Psoas muscle (tissue), 7 donors: ENCODE measurements at regions not wholly inside any gene's neighbourhood (a gene's known extent, or its start where the extent isn't known, plus 50 kb on each side); places are given as distances from the start of the nearest gene placed in this dataset.

Experiments used
- ATAC-seq, 4 donors: fragments of 200-7000 bp; cut with Tn5 transposase; one replicate each; pipeline ENCODE4 v1.9.1; 2020; ENCODE audit warnings: moderate library complexity in 3 of 4, mild to moderate bottlenecking in 2 of 4
- DNase-seq, 2 donors: peaks; one replicate each; pipeline ENCODE4 v3.0.0-alpha.2; 2020
- H3K27ac ChIP-seq: fragments of 200-600 bp; one replicate; pipeline ENCODE4 v1.8.0; 2022
- H3K27me3 ChIP-seq, 3 donors: fragments of 200-600 bp in 1 of 3; one replicate each; pipeline versions ENCODE4 v1.6.1 to v1.8.0; 2013 to 2022; ENCODE audit warnings: low read length in 2 of 3, mild to moderate bottlenecking in 2 of 3, moderate library complexity in 1 of 3; ENCODE audit not compliant: insufficient read depth in 3 of 3
- H3K36me3 ChIP-seq, 2 donors: fragments of 200-600 bp in 1 of 2; one replicate each; pipeline versions ENCODE4 v1.6.1 to v1.8.0; 2013 to 2022; ENCODE audit warnings: low read depth in 1 of 2, mild to moderate bottlenecking in 1 of 2, moderate library complexity in 1 of 2; ENCODE audit not compliant: insufficient read depth in 1 of 2
- H3K4me1 ChIP-seq: fragments of 200-600 bp; one replicate; pipeline ENCODE4 v1.8.0; 2022
- H3K4me3 ChIP-seq: fragments of 200-600 bp; one replicate; pipeline ENCODE4 v1.8.0; 2022; ENCODE audit warnings: mild to moderate bottlenecking
- H3K9me3 ChIP-seq: fragments of 200-600 bp; one replicate; pipeline ENCODE4 v1.8.0; 2022
- CTCF ChIP-seq: fragments of 200-600 bp; IDR thresholded peaks from one replicate; pipeline ENCODE4 v1.8.0; 2022; ENCODE audit warnings: antibody characterized with exemption
- WGBS, 3 donors: extraction: QIAGEN DNeasy Blood & Tissue Kit; methylation state at CpG; one replicate each; pipeline versions ENCODE4 v1.1.6 to v1.1.7; 2013; 5-methylcytosine and 5-hydroxymethylcytosine counted together
- intact Hi-C, 2 donors: fragments of 100-400 bp; cut with DNase I; formaldehyde crosslinking; loops; one replicate each; pipeline versions ENCODE4 v1.11.0 to v1.14.2; 2022
- donor health status: healthy with polysubstance abuse.
- donor health status: DM: no; HTN: no; CAD: no; lungs with moderate emphysema.
- donor health status: Bipolar disorder and iron deficiency.
- donor health status: healthy.
- donor health status: DM: yes; HTN: yes; CAD: no.
- donor health status: DM: no; HTN: no; CAD: no.
- donor health status: DM: yes; HTN: yes; CAD: no.

- DNase-seq (no peak), ATAC-seq (no peak)
- Histone ChIP-seq H3K4me3 (no peak overlapping the region), H3K36me3 (no peaks in the 10 kb centered on the region), H3K4me1 (no peaks in the 10 kb centered on the region), H3K27me3 (no peaks in the 10 kb centered on the region), H3K27ac (no peak overlapping the region), H3K9me3 (no peaks in the 10 kb centered on the region)
- 38 to 49% (median 43%) methylated on average over 8 of the region's 8 CpGs for WGBS, 3 donors
- intact Hi-C loops = no loop called here
- TF ChIP-seq CTCF = no peak
Observed at GRCh38 chr16:6977916-6978315, 354.7 kb upstream of the RBFOX1 start.

GRCh38 chr16:6977291-6977690, 355.4 kb upstream of the RBFOX1 start:
- no peaks in the 10 kb centered on the region for H3K4me1 ChIP-seq
- no peaks in the 10 kb centered on the region for H3K9me3 ChIP-seq
- H3K4me3 ChIP-seq = no peak overlapping the region
- no peak overlapping the region for H3K27ac ChIP-seq
- ATAC-seq = no peak
- DNase-seq = no peak
- 57 to 65% (median 61%) methylated on average over 7 of the region's 7 CpGs for WGBS, 3 donors
- H3K36me3 ChIP-seq = no peaks in the 10 kb centered on the region
- intact Hi-C loops = no loop called here
- H3K27me3 ChIP-seq = no peaks in the 10 kb centered on the region
- TF ChIP-seq CTCF = no peak

DNA sequence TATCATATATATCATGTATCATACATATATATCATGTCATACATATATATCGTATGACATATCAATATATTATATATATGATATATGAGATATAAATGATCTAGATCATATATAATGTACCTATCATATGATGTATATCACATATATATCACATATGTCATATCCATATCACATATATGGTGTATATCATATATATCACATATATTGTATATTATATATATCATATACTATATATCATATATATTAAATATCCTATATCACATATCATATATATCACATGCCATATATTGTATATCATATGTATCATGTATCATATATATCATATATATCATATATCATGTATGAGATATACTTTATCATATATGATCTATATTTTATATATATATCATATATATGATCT, 355.9 kb upstream of the RBFOX1 start:
- DNase-seq (no peak), ATAC-seq (no peak)
- WGBS, 3 donors = 97 to 100% (median 98%) methylated on average over 1 of the region's 1 CpG
- no peak overlapping the region for H3K27ac ChIP-seq
- no peaks in the 10 kb centered on the region for H3K9me3 ChIP-seq
- H3K27me3 ChIP-seq = no peaks in the 10 kb centered on the region
- no peaks in the 10 kb centered on the region for H3K36me3 ChIP-seq
- no peaks in the 10 kb centered on the region for H3K4me1 ChIP-seq
- intact Hi-C loops = no loop called here
- TF ChIP-seq CTCF = no peak
- no peak overlapping the region for H3K4me3 ChIP-seq

- 75 to 80% (median 77%) methylated on average over 3 of the region's 3 CpGs for WGBS, 3 donors
- TF ChIP-seq CTCF = no peak
Observed at GRCh38 chr16:6970171-6970857, 362.3 kb upstream of the RBFOX1 start.

GRCh38 chr16:6969594-6969993, 363.1 kb upstream of the RBFOX1 start:
- 61 to 75% (median 61%) methylated on average over 5 of the region's 5 CpGs for whole genome bisulfite sequencing, 3 donors
- DNase-seq (no peak), ATAC-seq (no peak)
- no peaks in the 10 kb centered on the region for H3K4me1 ChIP-seq
- H3K4me3 ChIP-seq = no peak overlapping the region
- no peak overlapping the region for H3K27ac ChIP-seq
- H3K27me3 ChIP-seq = no peaks in the 10 kb centered on the region
- no peaks in the 10 kb centered on the region for H3K9me3 ChIP-seq
- intact Hi-C loops = no loop called here
- H3K36me3 ChIP-seq = no peaks in the 10 kb centered on the region
- no peak for TF ChIP-seq CTCF

More at GRCh38 chr16:6970171-6970857, 362.3 kb upstream of the RBFOX1 start:
- H3K27ac ChIP-seq = no peak overlapping the region
- DNase-seq (no peak), ATAC-seq (no peak)
- H3K36me3 ChIP-seq = no peaks in the 10 kb centered on the region
- H3K9me3 ChIP-seq = no peaks in the 10 kb centered on the region
- no peak overlapping the region for H3K4me3 ChIP-seq
- H3K4me1 ChIP-seq = no peaks in the 10 kb centered on the region
- no peaks in the 10 kb centered on the region for H3K27me3 ChIP-seq
- intact Hi-C loops = no loop called here
